ENCODE measurements at regions not wholly inside any gene's neighbourhood (a gene's known extent, or its start where the extent isn't known, plus 50 kb on each side); places are given as distances from the start of the nearest gene placed in this dataset.

- Histone ChIP-seq H3K4me2 (ENCODE audit: low read depth, low read length) (no peak overlapping the region), H2BK120ac (ENCODE audit: low read depth, low read length) (no peak overlapping the region), H3K27me3 (ENCODE audit: control insufficient read depth, insufficient read depth, low read length) (no peaks in the 10 kb centered on the region), H3K4me3 (ENCODE audit: insufficient read depth, low read depth, low read length) (no peak overlapping the region), H2BK15ac (ENCODE audit: low read depth, low read length) (no peak overlapping the region), H2AK9ac (replicated peaks; ENCODE audit: low read depth, low read length, poor library complexity) (no peak overlapping the region), H4K20me1 (ENCODE audit: insufficient read depth, low read length) (no peaks in the 10 kb centered on the region), H2BK5ac (ENCODE audit: low read depth, low read length, poor library complexity, severe bottlenecking) (no peak overlapping the region), H3K27ac (ENCODE audit: insufficient read depth, low read length) (no peak overlapping the region), H4K8ac (ENCODE audit: low read depth in 2 of 2, low read length in 2 of 2) (no peak overlapping the region), H2AK5ac (ENCODE audit: low read depth, low read length) (no peak overlapping the region), H3K4ac (ENCODE audit: low read depth, low read length) (no peak overlapping the region), H3K4me1 (ENCODE audit: control insufficient read depth, insufficient read depth, low read length) (no peaks in the 10 kb centered on the region), H3K9ac (ENCODE audit: low read depth, low read length) (no peak overlapping the region), H3K36me3 (ENCODE audit: control insufficient read depth, insufficient read depth, low read length) (no peaks in the 10 kb centered on the region), H4K5ac (ENCODE audit: low read depth, low read length) (no peak overlapping the region), H3K9me1 (ENCODE audit: insufficient read depth, low read length) (no peaks in the 10 kb centered on the region), H2BK20ac (ENCODE audit: low read depth, low read length) (no peak overlapping the region), H3K23ac (ENCODE audit: low read depth, low read length) (no peak overlapping the region), H3K56ac (ENCODE audit: extremely low read depth, insufficient read depth, low read length) (no peak overlapping the region), H3K79me1 (ENCODE audit: low read depth in 1 of 2, low read length in 2 of 2) (no peaks in the 10 kb centered on the region), H2AFZ (replicated peaks; ENCODE audit: low read length, poor library complexity) (no peak overlapping the region), H4K91ac (ENCODE audit: insufficient read depth, low read depth, low read length) (no peak overlapping the region), H3K14ac (replicated peaks; ENCODE audit: low read depth, low read length) (no peak overlapping the region), H3K18ac (ENCODE audit: low read depth, low read length) (no peak overlapping the region), H3K9me3 (ENCODE audit: control insufficient read depth, insufficient read depth, low read length) (peaks cover 1% of the 10 kb centered on the region; the same call in 1 of the 2 replicates)
- dilution Hi-C loops (cut with HindIII; ENCODE audit: low sequenced_read_pairs, unreplicated experiment): no loop called here
- in situ Hi-C loops (cut with MboI; ENCODE audit: low sequenced_read_pairs): no loop called here
- POLR2A ChIA-PET (ENCODE audit: unreplicated experiment): no interaction called here
- TF ChIP-seq, protein P1, sequence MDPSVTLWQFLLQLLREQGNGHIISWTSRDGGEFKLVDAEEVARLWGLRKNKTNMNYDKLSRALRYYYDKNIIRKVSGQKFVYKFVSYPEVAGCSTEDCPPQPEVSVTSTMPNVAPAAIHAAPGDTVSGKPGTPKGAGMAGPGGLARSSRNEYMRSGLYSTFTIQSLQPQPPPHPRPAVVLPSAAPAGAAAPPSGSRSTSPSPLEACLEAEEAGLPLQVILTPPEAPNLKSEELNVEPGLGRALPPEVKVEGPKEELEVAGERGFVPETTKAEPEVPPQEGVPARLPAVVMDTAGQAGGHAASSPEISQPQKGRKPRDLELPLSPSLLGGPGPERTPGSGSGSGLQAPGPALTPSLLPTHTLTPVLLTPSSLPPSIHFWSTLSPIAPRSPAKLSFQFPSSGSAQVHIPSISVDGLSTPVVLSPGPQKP (IDR thresholded peaks at IDR 0.05; ENCODE audit: borderline replicate concordance, low read depth, low read length): no peak
- TF ChIP-seq RFX5 (IDR thresholded peaks at IDR 0.05; ENCODE audit: low read depth, low read length): no peak
- no peak for TF ChIP-seq POLR2A (IDR thresholded peaks at IDR 0.05; ENCODE audit: low read depth, low read length)
- TF ChIP-seq, protein P2, sequence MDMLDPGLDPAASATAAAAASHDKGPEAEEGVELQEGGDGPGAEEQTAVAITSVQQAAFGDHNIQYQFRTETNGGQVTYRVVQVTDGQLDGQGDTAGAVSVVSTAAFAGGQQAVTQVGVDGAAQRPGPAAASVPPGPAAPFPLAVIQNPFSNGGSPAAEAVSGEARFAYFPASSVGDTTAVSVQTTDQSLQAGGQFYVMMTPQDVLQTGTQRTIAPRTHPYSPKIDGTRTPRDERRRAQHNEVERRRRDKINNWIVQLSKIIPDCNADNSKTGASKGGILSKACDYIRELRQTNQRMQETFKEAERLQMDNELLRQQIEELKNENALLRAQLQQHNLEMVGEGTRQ (IDR thresholded peaks at IDR 0.05; ENCODE audit: low read depth, low read length): no peak
- no peak for TF ChIP-seq MXI1 (IDR thresholded peaks at IDR 0.05; ENCODE audit: borderline replicate concordance, low read depth, low read length)
- no peak for TF ChIP-seq CEBPB (IDR thresholded peaks at IDR 0.05; ENCODE audit: low read depth, low read length)
- TF ChIP-seq CHD1 (IDR thresholded peaks at IDR 0.05; ENCODE audit: low read depth, low read length): no peak
- TF ChIP-seq MAZ (IDR thresholded peaks at IDR 0.05; ENCODE audit: borderline replicate concordance, low read depth, low read length): no peak
- no peak for TF ChIP-seq NFE2L2 (IDR thresholded peaks at IDR 0.05; ENCODE audit: low read depth, low read length)
- TF ChIP-seq RAD21 (IDR thresholded peaks at IDR 0.05; ENCODE audit: low read length): no peak
- no peak for TF ChIP-seq SMC3 (IDR thresholded peaks at IDR 0.05; ENCODE audit: low read depth, low read length)
- no peak for TF ChIP-seq BHLHE40 (IDR thresholded peaks at IDR 0.05; ENCODE audit: low read depth, low read length)
- no peak for TF ChIP-seq FOS (IDR thresholded peaks at IDR 0.05; ENCODE audit: low read depth, low read length)
- TF ChIP-seq CTCF (conservative IDR thresholded peaks at IDR 0.05; ENCODE audit: low read depth, low read length): no peak
- no peak for TF ChIP-seq RCOR1 (IDR thresholded peaks at IDR 0.05; ENCODE audit: insufficient replicate concordance, low read length)
- no peak for TF ChIP-seq MAFK (IDR thresholded peaks at IDR 0.05; ENCODE audit: low read depth, low read length)
- no TSS peak for BruUV-seq (replicated peaks)
- no CpG with 5 or more reads among the region's 4 CpGs for WGBS, 2 experiments (ENCODE audit: extremely low coverage in 2 of 2, insufficient read length in 1 of 2)
- ATAC-seq (ENCODE audit: low read depth): no peak
- CTCF ChIA-PET: no interaction called here
- intact Hi-C loops (cut with micrococcal nuclease): loop anchor here (10.0 kb wide), 1 partner anchor 774 kb away; no protein-coding TSS in a partner anchor
- no peak for DNase-seq
Observed at GRCh38 chr16:13768471-13768870, 151.5 kb upstream of the ERCC4 start.

All from IMR-90 (cell line).